Liver (tissue), 3 donors: ENCODE measurements at regions not wholly inside any gene's neighbourhood (a gene's known extent, or its start where the extent isn't known, plus 50 kb on each side); places are given as distances from the start of the nearest gene placed in this dataset.
"Not testable (repeated sequence)": the region's sequence is repeated elsewhere in the genome, so short reads cannot be mapped to it uniquely, and the experiment has no call there.

Source experiments
- HNF4A ChIP-seq, 2 donors: conservative IDR thresholded peaks; 2 replicates each; pipeline ENCODE4 v1.6.1; 2016; ENCODE audit warnings: antibody characterized with exemption in 2 of 2, mild to moderate bottlenecking in 2 of 2
- YY1 ChIP-seq: IDR thresholded peaks from 2 replicates; pipeline ENCODE4 v1.6.1; 2016; ENCODE audit warnings: antibody characterized with exemption, mild to moderate bottlenecking
- TF ChIP-seq, protein P1 (sequence below): IDR thresholded peaks from 2 replicates; pipeline ENCODE4 v1.6.1; 2016; ENCODE audit warnings: antibody characterized with exemption
- TF ChIP-seq, protein P2 (sequence below): fragments of 150-350 bp; IDR thresholded peaks from 2 replicates; pipeline ENCODE4 v1.5.1; 2017; ENCODE audit warnings: improper control_type of control experiment, low read depth, low read length; ENCODE audit not compliant: missing input control
- donor health status: healthy.
- donor health status: healthy.

DNA sequence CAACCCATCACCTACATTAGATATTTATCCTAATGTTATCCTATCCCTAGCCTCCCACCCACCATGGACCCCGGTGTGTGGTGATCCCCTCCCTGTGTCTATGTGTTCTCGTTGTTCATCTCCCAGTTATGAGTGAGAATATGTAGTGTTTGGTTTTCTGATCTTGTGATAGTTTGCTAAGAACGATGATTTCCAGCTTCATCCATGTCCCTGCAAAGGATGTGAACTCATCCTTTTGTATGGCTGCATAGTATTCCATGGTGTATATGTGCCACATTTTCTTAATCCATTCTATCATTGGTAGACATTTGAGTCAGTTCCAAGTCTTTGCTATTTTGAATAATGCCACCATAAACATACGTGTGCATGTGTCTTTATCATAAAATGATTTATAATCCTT, 185.3 kb downstream of the TTC6 start:
- TF ChIP-seq, protein P1, sequence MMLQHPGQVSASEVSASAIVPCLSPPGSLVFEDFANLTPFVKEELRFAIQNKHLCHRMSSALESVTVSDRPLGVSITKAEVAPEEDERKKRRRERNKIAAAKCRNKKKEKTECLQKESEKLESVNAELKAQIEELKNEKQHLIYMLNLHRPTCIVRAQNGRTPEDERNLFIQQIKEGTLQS: not testable (repeated sequence)
- not testable (repeated sequence) for TF ChIP-seq YY1; HNF4A (conservative IDR thresholded peaks at IDR 0.05)
- TF ChIP-seq, protein P2, sequence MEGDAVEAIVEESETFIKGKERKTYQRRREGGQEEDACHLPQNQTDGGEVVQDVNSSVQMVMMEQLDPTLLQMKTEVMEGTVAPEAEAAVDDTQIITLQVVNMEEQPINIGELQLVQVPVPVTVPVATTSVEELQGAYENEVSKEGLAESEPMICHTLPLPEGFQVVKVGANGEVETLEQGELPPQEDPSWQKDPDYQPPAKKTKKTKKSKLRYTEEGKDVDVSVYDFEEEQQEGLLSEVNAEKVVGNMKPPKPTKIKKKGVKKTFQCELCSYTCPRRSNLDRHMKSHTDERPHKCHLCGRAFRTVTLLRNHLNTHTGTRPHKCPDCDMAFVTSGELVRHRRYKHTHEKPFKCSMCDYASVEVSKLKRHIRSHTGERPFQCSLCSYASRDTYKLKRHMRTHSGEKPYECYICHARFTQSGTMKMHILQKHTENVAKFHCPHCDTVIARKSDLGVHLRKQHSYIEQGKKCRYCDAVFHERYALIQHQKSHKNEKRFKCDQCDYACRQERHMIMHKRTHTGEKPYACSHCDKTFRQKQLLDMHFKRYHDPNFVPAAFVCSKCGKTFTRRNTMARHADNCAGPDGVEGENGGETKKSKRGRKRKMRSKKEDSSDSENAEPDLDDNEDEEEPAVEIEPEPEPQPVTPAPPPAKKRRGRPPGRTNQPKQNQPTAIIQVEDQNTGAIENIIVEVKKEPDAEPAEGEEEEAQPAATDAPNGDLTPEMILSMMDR: not testable (repeated sequence)
